ENCODE measurements at regions not wholly inside any gene's neighbourhood (a gene's known extent, or its start where the extent isn't known, plus 50 kb on each side); places are given as distances from the start of the nearest gene placed in this dataset.

GRCh38 chr2:58950795-58951462 is 709.8 kb upstream of the FANCL start:
- TF ChIP-seq CTCF (IDR thresholded peaks at IDR 0.05): no peak
- no peak for TF ChIP-seq POLR2A (IDR thresholded peaks at IDR 0.05; ENCODE audit: low read length)
- TF ChIP-seq JUN (IDR thresholded peaks at IDR 0.05): no peak
- TF ChIP-seq MYC (IDR thresholded peaks at IDR 0.05; ENCODE audit: borderline replicate concordance, low read length): no peak
- no peak for TF ChIP-seq NR3C1 (IDR thresholded peaks at IDR 0.05)
- no peak for TF ChIP-seq CHD2 (IDR thresholded peaks at IDR 0.05; ENCODE audit: low read length, partially characterized antibody)
- TF ChIP-seq BHLHE40 (IDR thresholded peaks at IDR 0.05; ENCODE audit: low read depth, low read length): no peak
- TF ChIP-seq REST (IDR thresholded peaks at IDR 0.05): no peak
- no peak for TF ChIP-seq USF2 (IDR thresholded peaks at IDR 0.05)

Data from A549 (cell line).